Transverse colon (tissue), 4 donors: ENCODE measurements at regions not wholly inside any gene's neighbourhood (a gene's known extent, or its start where the extent isn't known, plus 50 kb on each side); places are given as distances from the start of the nearest gene placed in this dataset.
"Not testable (repeated sequence)": the region's sequence is repeated elsewhere in the genome, so short reads cannot be mapped to it uniquely, and the experiment has no call there.

Experiments used
- DNase-seq: peaks from one replicate; pipeline ENCODE4 v3.0.0-alpha.2; 2019
- H3K27ac ChIP-seq, 4 donors: fragments of 200-600 bp; sonication (generic); 2 replicates each; pipeline ENCODE4 v1.5.1; 2016 to 2018; ENCODE audit warnings: inconsistent platforms in 4 of 4
- H3K27me3 ChIP-seq: fragments of 200-600 bp; sonication (generic); 2 replicates; pipeline ENCODE4 v1.5.1; 2017; ENCODE audit warnings: inconsistent platforms
- H3K36me3 ChIP-seq, 4 donors: fragments of 200-600 bp; sonication (generic); 2 replicates each; pipeline ENCODE4 v1.5.1; 2017 to 2019; ENCODE audit warnings: inconsistent platforms in 4 of 4
- H3K4me1 ChIP-seq, 4 donors: fragments of 200-600 bp; sonication (generic); 2 replicates each; pipeline ENCODE4 v1.5.1; 2017 to 2020; ENCODE audit warnings: inconsistent platforms in 4 of 4
- H3K4me3 ChIP-seq, 4 donors: fragments of 200-600 bp; sonication (generic); 1 replicate in 1 of 4; 2 replicates in 3 of 4; pipeline versions ENCODE4 v1.5.1 to v1.6.1; 2017 to 2019; ENCODE audit warnings: inconsistent platforms in 4 of 4
- H3K9me3 ChIP-seq, 2 donors: fragments of 200-600 bp; sonication (generic); 2 replicates each; pipeline ENCODE4 v1.5.1; 2017 to 2019; ENCODE audit warnings: inconsistent platforms in 2 of 2
- EP300 ChIP-seq: sonication (generic); formaldehyde crosslinking; IDR thresholded peaks from one replicate; pipeline ENCODE4 v1.6.1; 2017; ENCODE audit warnings: antibody characterized with exemption, low read depth
- POLR2A ChIP-seq: fragments of 450-650 bp; IDR thresholded peaks from one replicate; pipeline ENCODE4 v1.6.1; 2016; ENCODE audit warnings: antibody characterized with exemption, mild to moderate bottlenecking, moderate library complexity
- POLR2AphosphoS5 ChIP-seq, 3 donors: sonication (generic); formaldehyde crosslinking; IDR thresholded peaks; one replicate each; pipeline ENCODE4 v1.6.1; 2016; ENCODE audit warnings: antibody characterized with exemption in 3 of 3
- WGBS, 2 donors: methylation state at CpG; one replicate each; pipeline ENCODE4 v1.1.5; 2018; ENCODE audit warnings: low coverage in 1 of 2; 5-methylcytosine and 5-hydroxymethylcytosine counted together
- in situ Hi-C, 4 donors: fragments of 200-750 bp; cut with MboI; loops; one replicate each; pipeline versions ENCODE4 v1.15.0 to v1.15.1; 2017; ENCODE audit warnings: low sequenced_read_pairs in 3 of 4, low pct_ligation_motif_present in 1 of 4, low pct_unique_long_range_greater_than_20kb in 1 of 4
- intact Hi-C: fragments of 100-400 bp; cut with DNase I; formaldehyde crosslinking; loops from one replicate; pipeline ENCODE4 v1.15.1; 2023; ENCODE audit warnings: low total_unique reads
- TF ChIP-seq, protein P1 (sequence below), 5 experiments: fragments of 200-600 bp in 3 of 5; fragments of 450-650 bp in 2 of 5; sonication (generic) in 3 of 5; IDR thresholded peaks; 1 replicate in 2 of 5; 2 replicates in 3 of 5; pipeline ENCODE4 v1.5.1; 2016 to 2017; ENCODE audit warnings: antibody characterized with exemption in 5 of 5, inconsistent platforms in 3 of 5, mild to moderate bottlenecking in 2 of 5, moderate library complexity in 1 of 5

GRCh38 chr10:65234261-65234660 lies 1691.6 kb upstream of the LRRTM3 start:
- Histone ChIP-seq H3K36me3 (no peaks in the 10 kb centered on the region), H3K4me3 (no peak overlapping the region), H3K4me1 (no peaks in the 10 kb centered on the region), H3K27ac (no peak overlapping the region), H3K9me3 (no peaks in the 10 kb centered on the region), H3K27me3 (no peaks in the 10 kb centered on the region)
- in situ Hi-C loops (no loop called here), intact Hi-C loops (no loop called here)
- TF ChIP-seq POLR2A, result no peak
- TF ChIP-seq EP300, result no peak
- TF ChIP-seq, protein P1, sequence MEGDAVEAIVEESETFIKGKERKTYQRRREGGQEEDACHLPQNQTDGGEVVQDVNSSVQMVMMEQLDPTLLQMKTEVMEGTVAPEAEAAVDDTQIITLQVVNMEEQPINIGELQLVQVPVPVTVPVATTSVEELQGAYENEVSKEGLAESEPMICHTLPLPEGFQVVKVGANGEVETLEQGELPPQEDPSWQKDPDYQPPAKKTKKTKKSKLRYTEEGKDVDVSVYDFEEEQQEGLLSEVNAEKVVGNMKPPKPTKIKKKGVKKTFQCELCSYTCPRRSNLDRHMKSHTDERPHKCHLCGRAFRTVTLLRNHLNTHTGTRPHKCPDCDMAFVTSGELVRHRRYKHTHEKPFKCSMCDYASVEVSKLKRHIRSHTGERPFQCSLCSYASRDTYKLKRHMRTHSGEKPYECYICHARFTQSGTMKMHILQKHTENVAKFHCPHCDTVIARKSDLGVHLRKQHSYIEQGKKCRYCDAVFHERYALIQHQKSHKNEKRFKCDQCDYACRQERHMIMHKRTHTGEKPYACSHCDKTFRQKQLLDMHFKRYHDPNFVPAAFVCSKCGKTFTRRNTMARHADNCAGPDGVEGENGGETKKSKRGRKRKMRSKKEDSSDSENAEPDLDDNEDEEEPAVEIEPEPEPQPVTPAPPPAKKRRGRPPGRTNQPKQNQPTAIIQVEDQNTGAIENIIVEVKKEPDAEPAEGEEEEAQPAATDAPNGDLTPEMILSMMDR (IDR thresholded peaks at IDR 0.05), result no peak
- TF ChIP-seq POLR2AphosphoS5 (IDR thresholded peaks at IDR 0.05), result no peak
- WGBS, 2 donors, result 80 to 89% methylated on average over 1 to 2 of the region's 2 CpGs
- no peak for DNase-seq

DNA sequence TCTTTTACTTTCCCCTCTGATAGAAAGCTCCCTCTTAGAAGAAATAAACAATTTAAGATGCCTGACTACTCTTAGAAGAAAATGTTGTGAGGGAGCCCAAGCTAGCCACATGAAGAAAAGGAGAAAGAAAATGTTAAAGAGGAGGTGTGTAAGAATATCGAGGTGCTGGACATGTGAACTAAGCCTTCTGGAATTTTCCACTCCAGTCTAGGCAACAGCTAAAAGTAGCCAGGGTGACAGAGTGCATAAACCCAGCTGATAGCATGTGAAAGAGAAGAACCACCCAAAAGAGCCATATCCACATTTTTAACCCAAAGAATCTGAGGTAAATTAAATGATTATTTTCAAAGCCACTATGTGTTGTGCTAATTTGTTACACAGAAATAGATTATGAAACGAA lies 1690.6 kb upstream of the LRRTM3 start:
- Histone ChIP-seq H3K27ac (no peak overlapping the region), H3K4me1 (no peaks in the 10 kb centered on the region), H3K36me3 (no peaks in the 10 kb centered on the region), H3K27me3 (no peaks in the 10 kb centered on the region), H3K4me3 (no peak overlapping the region), H3K9me3 (no peaks in the 10 kb centered on the region)
- TF ChIP-seq POLR2A (no peak), EP300 (no peak)
- TF ChIP-seq, protein P1 (IDR thresholded peaks at IDR 0.05), result no peak
- in situ Hi-C loops (no loop called here), intact Hi-C loops (no loop called here)
- WGBS, 2 donors, result 49 to 83% methylated on average over 1 to 2 of the region's 2 CpGs
- no peak for DNase-seq

- Histone ChIP-seq H3K27me3 (no peaks in the 10 kb centered on the region), H3K9me3 (no peaks in the 10 kb centered on the region), H3K27ac (no peak overlapping the region), H3K4me3 (no peak overlapping the region), H3K36me3 (no peaks in the 10 kb centered on the region), H3K4me1 (no peaks in the 10 kb centered on the region)
- intact Hi-C loops (no loop called here), in situ Hi-C loops (no loop called here)
- TF ChIP-seq, protein P1 (IDR thresholded peaks at IDR 0.05), result no peak
- no peak for TF ChIP-seq POLR2A
- TF ChIP-seq POLR2AphosphoS5 (IDR thresholded peaks at IDR 0.05), result no peak
- TF ChIP-seq EP300, result no peak
- DNase-seq, result no peak
- WGBS, 2 donors, result 33 to 69% methylated on average over 1 to 2 of the region's 2 CpGs
Measured at GRCh38 chr10:65235846-65236245, 1690.0 kb upstream of the LRRTM3 start.

- H3K9me3 ChIP-seq, result no peaks in the 10 kb centered on the region
- H3K4me1 ChIP-seq, result no peaks in the 10 kb centered on the region
- no peak overlapping the region for H3K4me3 ChIP-seq
- in situ Hi-C loops (no loop called here), intact Hi-C loops (no loop called here)
- TF ChIP-seq POLR2AphosphoS5 (IDR thresholded peaks at IDR 0.05) (no peak), EP300 (no peak), POLR2A (no peak)
- TF ChIP-seq, protein P1 (IDR thresholded peaks at IDR 0.05), result no peak
- no peak for DNase-seq
- H3K27me3 ChIP-seq, result no peaks in the 10 kb centered on the region
- H3K36me3 ChIP-seq, result no peaks in the 10 kb centered on the region
- H3K27ac ChIP-seq, result no peak overlapping the region
- 73 to 74% methylated on average over 2 of the region's 2 CpGs for WGBS, 2 donors
Measured at GRCh38 chr10:65265451-65265954, 1660.3 kb upstream of the LRRTM3 start.

- DNase-seq, H3K4me1 ChIP-seq, H3K4me3 ChIP-seq, H3K27ac ChIP-seq, H3K9me3 ChIP-seq, H3K36me3 ChIP-seq, in situ Hi-C loops, intact Hi-C loops, H3K27me3 ChIP-seq: not testable (repeated sequence)
Measured at GRCh38 chr10:65269551-65269950, 1656.3 kb upstream of the LRRTM3 start.
